T-helper 17 cell (primary cell): ENCODE measurements at regions not wholly inside any gene's neighbourhood (a gene's known extent, or its start where the extent isn't known, plus 50 kb on each side); places are given as distances from the start of the nearest gene placed in this dataset.

ENCODE experiments used
- ATAC-seq: fragments of 150-1000 bp; cut with Tn5 transposase; 2 replicates; pipeline ENCODE4 v1.10.0; 2021; ENCODE audit warnings: mild to moderate bottlenecking, moderate library complexity
- DNase-seq, 3 donors: peaks; one replicate each; pipeline versions ENCODE4 v3.0.0 to v3.0.0-alpha.2; 2020 to 2021
- H3K9me3 ChIP-seq: one replicate; pipeline ENCODE4 v1.7.0; 2013; ENCODE audit warnings: low read length, mild to moderate bottlenecking; ENCODE audit not compliant: control insufficient read depth, poor library complexity, severe bottlenecking
- H3K27ac Mint-ChIP-seq: one replicate; pipeline ENCODE4 v1.8.0; 2022; ENCODE audit warnings: mild to moderate bottlenecking, moderate library complexity, mixed read lengths
- H3K27me3 Mint-ChIP-seq: one replicate; pipeline ENCODE4 v1.8.0; 2022; ENCODE audit warnings: mixed read lengths
- H3K36me3 Mint-ChIP-seq: one replicate; pipeline ENCODE4 v1.8.0; 2022; ENCODE audit warnings: low read depth, mixed read lengths
- H3K4me1 Mint-ChIP-seq: one replicate; pipeline ENCODE4 v1.8.0; 2022; ENCODE audit warnings: mild to moderate bottlenecking, mixed read lengths
- H3K4me3 Mint-ChIP-seq: one replicate; pipeline ENCODE4 v1.8.0; 2022; ENCODE audit warnings: mild to moderate bottlenecking, moderate library complexity, mixed read lengths

- peaks cover 5% of the 10 kb centered on the region for H3K4me1 Mint-ChIP-seq
- H3K4me3 Mint-ChIP-seq: no peak overlapping the region
- H3K27me3 Mint-ChIP-seq: no peaks in the 10 kb centered on the region
- no peak for DNase-seq
- no peaks in the 10 kb centered on the region for H3K9me3 ChIP-seq
- H3K27ac Mint-ChIP-seq: no peak overlapping the region
- no peak for ATAC-seq
- H3K36me3 Mint-ChIP-seq: peaks cover 2% of the 10 kb centered on the region
These were observed 115.4 kb upstream of the NUDT6 start for GRCh38 chr4:123037804-123038203.

- H3K9me3 ChIP-seq: peaks cover 2% of the 10 kb centered on the region
- Mint-ChIP-seq H3K27me3 (no peaks in the 10 kb centered on the region), H3K4me1 (no peaks in the 10 kb centered on the region), H3K36me3 (no peaks in the 10 kb centered on the region), H3K4me3 (no peak overlapping the region), H3K27ac (no peak overlapping the region)
- ATAC-seq: no peak
- no peak for DNase-seq
These were observed 119.7 kb upstream of the NUDT6 start for GRCh38 chr4:123042095-123042494.

GRCh38 chr4:123043013-123043412 is 120.6 kb upstream of the NUDT6 start:
- ATAC-seq (no peak), DNase-seq (no peak)
- Mint-ChIP-seq H3K27ac (no peak overlapping the region), H3K4me1 (no peaks in the 10 kb centered on the region), H3K4me3 (no peak overlapping the region), H3K36me3 (no peaks in the 10 kb centered on the region), H3K27me3 (no peaks in the 10 kb centered on the region)
- peaks cover 2% of the 10 kb centered on the region for H3K9me3 ChIP-seq

GRCh38 chr4:123043793-123044425 is 121.5 kb upstream of the NUDT6 start:
- no peak overlapping the region for H3K27ac Mint-ChIP-seq
- H3K9me3 ChIP-seq: peaks cover 2% of the 10 kb centered on the region
- DNase-seq (no peak), ATAC-seq (no peak)
- H3K4me1 Mint-ChIP-seq: no peaks in the 10 kb centered on the region
- no peak overlapping the region for H3K4me3 Mint-ChIP-seq
- no peaks in the 10 kb centered on the region for H3K27me3 Mint-ChIP-seq
- H3K36me3 Mint-ChIP-seq: peaks cover 3% of the 10 kb centered on the region

- H3K9me3 ChIP-seq: peaks cover 5% of the 10 kb centered on the region
These were observed 123.7 kb upstream of the NUDT6 start for GRCh38 chr4:123046096-123046495.

GRCh38 chr4:123050018-123050417 is 127.6 kb upstream of the NUDT6 start:
- H3K9me3 ChIP-seq: peaks cover 2% of the 10 kb centered on the region
- Mint-ChIP-seq H3K4me1 (no peaks in the 10 kb centered on the region), H3K27me3 (no peaks in the 10 kb centered on the region), H3K4me3 (no peak overlapping the region), H3K36me3 (peaks cover 3% of the 10 kb centered on the region), H3K27ac (no peak overlapping the region)
- DNase-seq: no peak
- ATAC-seq: no peak

More at GRCh38 chr4:123046096-123046495, 123.7 kb upstream of the NUDT6 start:
- H3K27ac Mint-ChIP-seq: no peak overlapping the region
- H3K27me3 Mint-ChIP-seq: no peaks in the 10 kb centered on the region
- DNase-seq: no peak
- no peak overlapping the region for H3K4me3 Mint-ChIP-seq
- peaks cover 3% of the 10 kb centered on the region for H3K36me3 Mint-ChIP-seq
- no peak for ATAC-seq
- no peaks in the 10 kb centered on the region for H3K4me1 Mint-ChIP-seq

GRCh38 chr4:123052007-123052406 is 129.6 kb upstream of the NUDT6 start:
- H3K4me3 Mint-ChIP-seq: no peak overlapping the region
- H3K27ac Mint-ChIP-seq: no peak overlapping the region
- ATAC-seq (no peak), DNase-seq (no peak)
- H3K27me3 Mint-ChIP-seq: no peaks in the 10 kb centered on the region
- peaks cover 3% of the 10 kb centered on the region for H3K36me3 Mint-ChIP-seq
- no peaks in the 10 kb centered on the region for H3K4me1 Mint-ChIP-seq
- peaks cover 2% of the 10 kb centered on the region for H3K9me3 ChIP-seq

- no peaks in the 10 kb centered on the region for H3K4me1 Mint-ChIP-seq
- no peak overlapping the region for H3K27ac Mint-ChIP-seq
- peaks cover 3% of the 10 kb centered on the region for H3K36me3 Mint-ChIP-seq
- no peak overlapping the region for H3K4me3 Mint-ChIP-seq
- no peaks in the 10 kb centered on the region for H3K27me3 Mint-ChIP-seq
- DNase-seq: no peak
- H3K9me3 ChIP-seq: no peaks in the 10 kb centered on the region
- ATAC-seq: no peak
These were observed 133.5 kb upstream of the NUDT6 start for GRCh38 chr4:123055943-123056342.

- Mint-ChIP-seq H3K36me3 (peaks cover 3% of the 10 kb centered on the region), H3K27ac (no peak overlapping the region), H3K27me3 (no peaks in the 10 kb centered on the region), H3K4me3 (no peak overlapping the region), H3K4me1 (no peaks in the 10 kb centered on the region)
- H3K9me3 ChIP-seq: no peaks in the 10 kb centered on the region
- ATAC-seq (no peak), DNase-seq (no peak)
These were observed 137.8 kb upstream of the NUDT6 start for GRCh38 chr4:123060039-123060770.

GRCh38 chr4:123064390-123064789 is 142.0 kb upstream of the NUDT6 start:
- ATAC-seq (no peak), DNase-seq (no peak)
- Mint-ChIP-seq H3K27ac (no peak overlapping the region), H3K27me3 (no peaks in the 10 kb centered on the region), H3K4me1 (no peaks in the 10 kb centered on the region), H3K4me3 (no peak overlapping the region), H3K36me3 (peaks cover 3% of the 10 kb centered on the region)
- H3K9me3 ChIP-seq: no peaks in the 10 kb centered on the region

- Mint-ChIP-seq H3K27ac (no peak overlapping the region), H3K36me3 (no peaks in the 10 kb centered on the region), H3K4me3 (no peak overlapping the region), H3K27me3 (no peaks in the 10 kb centered on the region), H3K4me1 (no peaks in the 10 kb centered on the region)
- H3K9me3 ChIP-seq: no peaks in the 10 kb centered on the region
- DNase-seq (no peak), ATAC-seq (no peak)
These were observed 145.7 kb upstream of the NUDT6 start for GRCh38 chr4:123068081-123068480.

GRCh38 chr4:123072060-123072459 is 149.7 kb upstream of the NUDT6 start:
- no peak overlapping the region for H3K27ac Mint-ChIP-seq
- no peaks in the 10 kb centered on the region for H3K4me1 Mint-ChIP-seq
- H3K27me3 Mint-ChIP-seq: no peaks in the 10 kb centered on the region
- H3K9me3 ChIP-seq: no peaks in the 10 kb centered on the region
- no peak overlapping the region for H3K4me3 Mint-ChIP-seq
- ATAC-seq: no peak
- no peak for DNase-seq
- peaks cover 2% of the 10 kb centered on the region for H3K36me3 Mint-ChIP-seq

GRCh38 chr4:123073650-123074049 is 151.3 kb upstream of the NUDT6 start:
- H3K4me1 Mint-ChIP-seq: no peaks in the 10 kb centered on the region
- no peak overlapping the region for H3K4me3 Mint-ChIP-seq
- H3K9me3 ChIP-seq: no peaks in the 10 kb centered on the region
- no peak for ATAC-seq
- DNase-seq: no peak
- no peaks in the 10 kb centered on the region for H3K27me3 Mint-ChIP-seq
- H3K36me3 Mint-ChIP-seq: peaks cover 2% of the 10 kb centered on the region
- no peak overlapping the region for H3K27ac Mint-ChIP-seq

- no peak for ATAC-seq
These were observed 154.9 kb upstream of the NUDT6 start for GRCh38 chr4:123077330-123077729.

More at GRCh38 chr4:123077330-123077729, 154.9 kb upstream of the NUDT6 start:
- Mint-ChIP-seq H3K4me3 (no peak overlapping the region), H3K4me1 (no peaks in the 10 kb centered on the region), H3K36me3 (peaks cover 2% of the 10 kb centered on the region), H3K27me3 (no peaks in the 10 kb centered on the region), H3K27ac (no peak overlapping the region)
- no peaks in the 10 kb centered on the region for H3K9me3 ChIP-seq
- DNase-seq: no peak
